Calu3 (cell line): ENCODE measurements at regions not wholly inside any gene's neighbourhood (a gene's known extent, or its start where the extent isn't known, plus 50 kb on each side); places are given as distances from the start of the nearest gene placed in this dataset.
"Not testable (repeated sequence)": the region's sequence is repeated elsewhere in the genome, so short reads cannot be mapped to it uniquely, and the experiment has no call there.

ENCODE experiments used
- BruUV-seq: library from RNA; stranded (reverse); fragments of 400-500 nt; replicated peaks from 2 replicates; lab custom pipeline; 2021; lab: Mats Ljungman, UMichigan
- CTCF ChIA-PET: fragments of 300-600 bp; sonication (Branson Sonifier 250); formaldehyde crosslinking; loops from one replicate; lab custom pipeline; 2022; ENCODE audit warnings: antibody characterized with exemption; lab: Charles Lee
- DNase-seq: peaks from one replicate; pipeline ENCODE4 v3.0.0; 2022
- H3K27ac Mint-ChIP-seq: one replicate; pipeline ENCODE4 v1.8.0; 2022; ENCODE audit warnings: mixed read lengths; ENCODE audit not compliant: unreplicated experiment
- H3K27me3 Mint-ChIP-seq: one replicate; pipeline ENCODE4 v1.8.0; 2022; ENCODE audit warnings: mixed read lengths; ENCODE audit not compliant: unreplicated experiment
- H3K36me3 Mint-ChIP-seq: one replicate; pipeline ENCODE4 v1.8.0; 2022; ENCODE audit warnings: mild to moderate bottlenecking, moderate library complexity, mixed read lengths; ENCODE audit not compliant: insufficient read depth, unreplicated experiment
- H3K4me1 Mint-ChIP-seq: one replicate; pipeline ENCODE4 v1.8.0; 2022; ENCODE audit warnings: mild to moderate bottlenecking, low read depth, mixed read lengths; ENCODE audit not compliant: unreplicated experiment
- H3K4me3 Mint-ChIP-seq: one replicate; pipeline ENCODE4 v1.8.0; 2022; ENCODE audit warnings: mild to moderate bottlenecking, low read depth, moderate library complexity, mixed read lengths; ENCODE audit not compliant: unreplicated experiment
- H3K9me3 Mint-ChIP-seq: one replicate; pipeline ENCODE4 v1.8.0; 2022; ENCODE audit warnings: low read depth, mixed read lengths; ENCODE audit not compliant: unreplicated experiment
- CTCF ChIP-seq: fragments of 200-600 bp; IDR thresholded peaks from one replicate; pipeline ENCODE4 v1.8.0; 2022; ENCODE audit warnings: antibody characterized with exemption; ENCODE audit not compliant: unreplicated experiment
- intact Hi-C: fragments of 100-400 bp; cut with micrococcal nuclease; formaldehyde crosslinking; loops from one replicate; pipeline ENCODE4 v1.10.0; 2022; ENCODE audit not compliant: unreplicated experiment

- BruUV-seq: not testable (repeated sequence)
These were observed 80.1 kb downstream of the OR13A1 start for GRCh38 chr10:45235260-45235769.

GRCh38 chr10:45235798-45236220, 79.6 kb downstream of the OR13A1 start:
- Mint-ChIP-seq H3K27me3 (peaks cover 24% of the 10 kb centered on the region), H3K4me1 (peaks cover 10% of the 10 kb centered on the region), H3K4me3 (no peak overlapping the region), H3K27ac (no peak overlapping the region), H3K36me3 (no peaks in the 10 kb centered on the region), H3K9me3 (no peaks in the 10 kb centered on the region)
- BruUV-seq: no TSS peak
- peak; percentile 5 for DNase-seq
- intact Hi-C loops: loop anchor here (2.0 to 10.0 kb wide), 3 partner anchors 227 to 1019 kb away; no protein-coding TSS in a partner anchor
- TF ChIP-seq CTCF: no peak
- CTCF ChIA-PET: interaction anchor here (0.9 to 1.7 kb wide), 4 partner anchors 15 to 1029 kb away, joined by 3 to 7 read pairs (median 4); no protein-coding TSS in a partner anchor

More at GRCh38 chr10:45235260-45235769, 80.1 kb downstream of the OR13A1 start:
- CTCF ChIA-PET: interaction anchor here (0.9 to 1.7 kb wide), 4 partner anchors 14 to 1029 kb away, joined by 3 to 7 read pairs (median 4); no protein-coding TSS in a partner anchor
- not testable (repeated sequence) for H3K36me3 Mint-ChIP-seq, H3K4me1 Mint-ChIP-seq, H3K4me3 Mint-ChIP-seq, H3K9me3 Mint-ChIP-seq, H3K27ac Mint-ChIP-seq
- intact Hi-C loops: loop anchor here (2.0 to 10.0 kb wide), 3 partner anchors 227 to 1019 kb away; no protein-coding TSS in a partner anchor
- peak; percentile 75 for DNase-seq
- peaks cover 19% of the 10 kb centered on the region for H3K27me3 Mint-ChIP-seq
- peak; percentile 44 for TF ChIP-seq CTCF

GRCh38 chr10:45238896-45239295, 76.5 kb downstream of the OR13A1 start:
- Mint-ChIP-seq H3K4me3 (no peak overlapping the region), H3K36me3 (no peaks in the 10 kb centered on the region), H3K9me3 (no peaks in the 10 kb centered on the region), H3K27ac (no peak overlapping the region), H3K4me1 (peaks cover 10% of the 10 kb centered on the region), H3K27me3 (peaks cover 30% of the 10 kb centered on the region)
- no TSS peak for BruUV-seq
- no peak for TF ChIP-seq CTCF
- CTCF ChIA-PET: no interaction called here
- intact Hi-C loops: loop anchor here (10.0 kb wide), 2 partner anchors 304 to 1016 kb away; no protein-coding TSS in a partner anchor
- DNase-seq: no peak

- Mint-ChIP-seq H3K9me3 (no peaks in the 10 kb centered on the region), H3K36me3 (no peaks in the 10 kb centered on the region), H3K4me3 (no peak overlapping the region), H3K4me1 (peaks cover 10% of the 10 kb centered on the region), H3K27ac (no peak overlapping the region), H3K27me3 (peaks cover 37% of the 10 kb centered on the region)
- no peak for TF ChIP-seq CTCF
- intact Hi-C loops: loop anchor here (10.0 kb wide), 2 partner anchors 305 to 1015 kb away; no protein-coding TSS in a partner anchor
- BruUV-seq: no TSS peak
- CTCF ChIA-PET: no interaction called here
- DNase-seq: no peak
These were observed 75.8 kb downstream of the OR13A1 start for GRCh38 chr10:45239642-45240041.
